Neuronal stem cell (in vitro differentiated cells): ENCODE measurements at regions not wholly inside any gene's neighbourhood (a gene's known extent, or its start where the extent isn't known, plus 50 kb on each side); places are given as distances from the start of the nearest gene placed in this dataset.
A peak's percentile ranks its signal among the peaks of the same experiment; 100 is the strongest.

ENCODE experiments used
- DNase-seq: peaks from one replicate; pipeline ENCODE4 v3.0.0-alpha.2; 2013; ENCODE audit warnings: low spot score
- H2AFZ ChIP-seq: one replicate; pipeline ENCODE4 v1.6.1; 2013; ENCODE audit warnings: mild to moderate bottlenecking, low read length, inconsistent platforms
- H2AK5ac ChIP-seq: 2 replicates; pipeline ENCODE4 v1.6.1; 2013; ENCODE audit warnings: low read depth, mild to moderate bottlenecking, inconsistent platforms, low read length, moderate library complexity, mixed read lengths
- H2BK120ac ChIP-seq: 2 replicates; pipeline ENCODE4 v1.6.1; 2013; ENCODE audit warnings: low read depth, mild to moderate bottlenecking, inconsistent platforms, low read length, moderate library complexity, mixed read lengths
- H2BK12ac ChIP-seq: one replicate; pipeline ENCODE4 v1.6.1; 2013; ENCODE audit warnings: low read length, inconsistent platforms
- H2BK15ac ChIP-seq: 2 replicates; pipeline ENCODE4 v1.6.1; 2013; ENCODE audit warnings: mild to moderate bottlenecking, low read length, inconsistent platforms, mixed read lengths
- H2BK5ac ChIP-seq: one replicate; pipeline ENCODE4 v1.6.1; 2013; ENCODE audit warnings: inconsistent platforms, mild to moderate bottlenecking, low read length, moderate library complexity
- H3K14ac ChIP-seq: one replicate; pipeline ENCODE4 v1.6.1; 2013; ENCODE audit warnings: low read length, inconsistent platforms
- H3K18ac ChIP-seq: 2 replicates; pipeline ENCODE4 v1.6.1; 2013; ENCODE audit warnings: low read length, inconsistent platforms
- H3K23ac ChIP-seq: 2 replicates; pipeline ENCODE4 v1.6.1; 2013; ENCODE audit warnings: low read depth, mild to moderate bottlenecking, mixed read lengths, low read length, inconsistent platforms; ENCODE audit not compliant: poor library complexity
- H3K27ac ChIP-seq: replicated peaks from 3 replicates; pipeline ENCODE4 v1.5.1; 2013; ENCODE audit warnings: low read length, inconsistent platforms
- H3K27me3 ChIP-seq, 3 experiments: 2 replicates each; pipeline ENCODE4 v1.6.1; 2013; ENCODE audit warnings: low read length in 3 of 3, mild to moderate bottlenecking in 2 of 3, inconsistent platforms in 1 of 3, low read depth in 1 of 3, mixed read lengths in 1 of 3, moderate library complexity in 1 of 3; ENCODE audit not compliant: control insufficient read depth in 3 of 3, insufficient read depth in 3 of 3
- H3K36me3 ChIP-seq, 2 donors: replicated peaks in 1 of 2; 2 replicates each; pipeline ENCODE4 v1.6.1; 2013; ENCODE audit warnings: low read length in 2 of 2; ENCODE audit not compliant: control insufficient read depth in 2 of 2, insufficient read depth in 2 of 2
- H3K4ac ChIP-seq: 2 replicates; pipeline ENCODE4 v1.6.1; 2013; ENCODE audit warnings: inconsistent platforms, mild to moderate bottlenecking, low read length, moderate library complexity
- H3K4me1 ChIP-seq, 2 donors: 1 replicate in 1 of 2; 2 replicates in 1 of 2; pipeline ENCODE4 v1.6.1; 2013; ENCODE audit warnings: low read length in 2 of 2, low read depth in 1 of 2; ENCODE audit not compliant: control insufficient read depth in 2 of 2, insufficient read depth in 1 of 2
- H3K4me2 ChIP-seq: one replicate; pipeline ENCODE4 v1.6.1; 2013; ENCODE audit warnings: mild to moderate bottlenecking, low read length, inconsistent platforms; ENCODE audit not compliant: insufficient read depth, poor library complexity, severe bottlenecking
- H3K4me3 ChIP-seq, 2 donors: 2 replicates each; pipeline ENCODE4 v1.5.1; 2013; ENCODE audit warnings: low read length in 2 of 2, mild to moderate bottlenecking in 2 of 2, inconsistent platforms in 1 of 2, moderate library complexity in 1 of 2
- H3K79me1 ChIP-seq: one replicate; pipeline ENCODE4 v1.6.1; 2013; ENCODE audit warnings: low read depth, mild to moderate bottlenecking, inconsistent platforms, low read length, moderate library complexity
- H3K9ac ChIP-seq: one replicate; pipeline ENCODE4 v1.6.1; 2013; ENCODE audit warnings: mild to moderate bottlenecking, low read depth, low read length, inconsistent platforms; ENCODE audit not compliant: poor library complexity
- H3K9me3 ChIP-seq, 2 donors: replicated peaks in 1 of 2; 2 replicates each; pipeline versions ENCODE3 to v1.6.1; 2013; ENCODE audit warnings: low read length in 2 of 2, mild to moderate bottlenecking in 2 of 2, inconsistent platforms in 1 of 2, low read depth in 1 of 2, mixed read lengths in 1 of 2, moderate library complexity in 1 of 2; ENCODE audit not compliant: control insufficient read depth in 2 of 2, insufficient read depth in 1 of 2
- H4K8ac ChIP-seq: one replicate; pipeline ENCODE4 v1.6.1; 2013; ENCODE audit warnings: low read depth, mild to moderate bottlenecking, inconsistent platforms, low read length, moderate library complexity
- H4K91ac ChIP-seq: one replicate; pipeline ENCODE4 v1.6.1; 2013; ENCODE audit warnings: low read length, low read depth, mild to moderate bottlenecking, inconsistent platforms; ENCODE audit not compliant: poor library complexity
- whole genome bisulfite sequencing, 2 donors: extraction: QIAGEN DNeasy Blood & Tissue Kit; methylation state at CpG; one replicate each; pipeline ENCODE4 v1.1.7; 2013; ENCODE audit warnings: missing lambda C conversion rate in 2 of 2, mixed read lengths in 1 of 2; ENCODE audit not compliant: insufficient read length in 2 of 2, insufficient replicate concordance in 1 of 2; ENCODE audit errors: extremely low coverage in 2 of 2; 5-methylcytosine and 5-hydroxymethylcytosine counted together

- no peak overlapping the region for H2AK5ac ChIP-seq
- H2BK120ac ChIP-seq: no peak overlapping the region
- H3K23ac ChIP-seq: no peak overlapping the region
- no peak overlapping the region for H3K9ac ChIP-seq
- no peaks in the 10 kb centered on the region for H3K9me3 ChIP-seq
- no peaks in the 10 kb centered on the region for H3K79me1 ChIP-seq
- DNase-seq: no peak
- H3K4me3 ChIP-seq: no peak overlapping the region
- no peak overlapping the region for H3K18ac ChIP-seq
- H3K36me3 ChIP-seq: no peaks in the 10 kb centered on the region
- peak overlapping the region; percentile 7 for H2AFZ ChIP-seq
- H3K4me1 ChIP-seq: peaks cover 0 to 2% of the 10 kb centered on the region in 2 donors
- H3K4ac ChIP-seq: no peak overlapping the region
- H3K4me2 ChIP-seq: no peak overlapping the region
- no peak overlapping the region for H4K91ac ChIP-seq
- no peak overlapping the region for H2BK12ac ChIP-seq
- no CpG with 5 or more reads among the region's 5 CpGs for WGBS, 2 donors
- no peak overlapping the region for H3K27ac ChIP-seq
- H2BK15ac ChIP-seq: no peak overlapping the region
- no peak overlapping the region for H2BK5ac ChIP-seq
- no peak overlapping the region for H4K8ac ChIP-seq
- no peaks in the 10 kb centered on the region for H3K27me3 ChIP-seq
- no peak overlapping the region for H3K14ac ChIP-seq
Measured at GRCh38 chr5:2622866-2623265, 128.6 kb downstream of the IRX2 start.

- Histone ChIP-seq H2AK5ac (no peak overlapping the region), H3K9ac (no peak overlapping the region), H3K23ac (no peak overlapping the region), H2BK5ac (no peak overlapping the region), H2BK15ac (no peak overlapping the region), H3K4me3 (no peak overlapping the region), H3K9me3 (no peaks in the 10 kb centered on the region), H3K4ac (no peak overlapping the region), H3K36me3 (no peaks in the 10 kb centered on the region), H3K4me2 (no peak overlapping the region), H3K79me1 (no peaks in the 10 kb centered on the region), H2AFZ (no peak overlapping the region), H3K4me1 (peaks cover 0 to 2% of the 10 kb centered on the region in 2 donors), H2BK12ac (no peak overlapping the region), H3K14ac (no peak overlapping the region), H4K8ac (no peak overlapping the region), H2BK120ac (no peak overlapping the region), H3K18ac (no peak overlapping the region), H3K27ac (no peak overlapping the region), H3K27me3 (no peaks in the 10 kb centered on the region), H4K91ac (no peak overlapping the region)
- DNase-seq: no peak
- WGBS, 2 donors: no CpG with 5 or more reads among the region's 8 CpGs
Measured at GRCh38 chr5:2621631-2622030, 129.8 kb downstream of the IRX2 start.

- Histone ChIP-seq H4K8ac (no peak overlapping the region), H2AK5ac (peak overlapping the region; percentile 30), H3K4me2 (no peak overlapping the region), H3K14ac (no peak overlapping the region), H3K4ac (no peak overlapping the region), H2BK5ac (no peak overlapping the region), H3K36me3 (no peaks in the 10 kb centered on the region), H3K27ac (no peak overlapping the region), H4K91ac (no peak overlapping the region), H3K23ac (no peak overlapping the region), H2BK15ac (no peak overlapping the region), H3K27me3 (no peaks in the 10 kb centered on the region), H3K79me1 (no peaks in the 10 kb centered on the region), H3K18ac (peak overlapping the region; percentile 5), H2BK120ac (no peak overlapping the region), H3K4me1 (peaks cover 0 to 2% of the 10 kb centered on the region in 2 donors), H3K9me3 (no peaks in the 10 kb centered on the region), H3K9ac (no peak overlapping the region), H2BK12ac (no peak overlapping the region), H2AFZ (no peak overlapping the region), H3K4me3 (no peak overlapping the region)
- DNase-seq: no peak
- WGBS, 2 donors: no CpG with 5 or more reads among the region's 6 CpGs
Measured at GRCh38 chr5:2619216-2619615, 132.3 kb downstream of the IRX2 start.

GRCh38 chr5:2617461-2617860, 134.0 kb downstream of the IRX2 start:
- H3K4me1 ChIP-seq: no peaks in the 10 kb centered on the region
- H3K4me2 ChIP-seq: no peak overlapping the region
- H3K9me3 ChIP-seq: no peaks in the 10 kb centered on the region
- H3K79me1 ChIP-seq: no peaks in the 10 kb centered on the region
- H2BK5ac ChIP-seq: no peak overlapping the region
- no peak overlapping the region for H2BK15ac ChIP-seq
- no peak overlapping the region for H3K18ac ChIP-seq
- H3K4me3 ChIP-seq: no peak overlapping the region
- H4K91ac ChIP-seq: no peak overlapping the region
- peak overlapping the region; percentile 6 for H3K14ac ChIP-seq
- no peak overlapping the region for H4K8ac ChIP-seq
- H3K23ac ChIP-seq: no peak overlapping the region
- DNase-seq: no peak
- H2BK12ac ChIP-seq: no peak overlapping the region
- H3K27ac ChIP-seq: no peak overlapping the region
- no CpG with 5 or more reads among the region's 5 CpGs for WGBS, 2 donors
- H3K27me3 ChIP-seq: no peaks in the 10 kb centered on the region
- H3K36me3 ChIP-seq: no peaks in the 10 kb centered on the region
- H3K9ac ChIP-seq: no peak overlapping the region
- H2BK120ac ChIP-seq: no peak overlapping the region
- H3K4ac ChIP-seq: no peak overlapping the region
- no peak overlapping the region for H2AK5ac ChIP-seq
- no peak overlapping the region for H2AFZ ChIP-seq
